GM12873 (cell line): ENCODE measurements at regions not wholly inside any gene's neighbourhood (a gene's known extent, or its start where the extent isn't known, plus 50 kb on each side); places are given as distances from the start of the nearest gene placed in this dataset.

Experiments
- CTCF ChIP-seq: IDR thresholded peaks from 2 replicates; pipeline ENCODE4 v1.5.1; 2012; ENCODE audit warnings: low read depth, mild to moderate bottlenecking, moderate library complexity, low read length, control low read depth; ENCODE audit not compliant: insufficient read depth; ENCODE audit errors: missing control alignments

- TF ChIP-seq CTCF, result no peak
Measured at GRCh38 chr4:59869056-59869455, 1331.1 kb upstream of the ADGRL3 start.

GRCh38 chr4:59869559-59869958, 1330.6 kb upstream of the ADGRL3 start:
- TF ChIP-seq CTCF, result no peak

GRCh38 chr4:59881632-59882031, 1318.5 kb upstream of the ADGRL3 start:
- TF ChIP-seq CTCF, result no peak

GRCh38 chr4:59904331-59904730, 1295.8 kb upstream of the ADGRL3 start:
- no peak for TF ChIP-seq CTCF

GRCh38 chr4:59920416-59920815, 1279.7 kb upstream of the ADGRL3 start:
- TF ChIP-seq CTCF, result no peak

GRCh38 chr4:59925290-59925689, 1274.8 kb upstream of the ADGRL3 start:
- no peak for TF ChIP-seq CTCF

- no peak for TF ChIP-seq CTCF
Measured at GRCh38 chr4:59936566-59936965, 1263.6 kb upstream of the ADGRL3 start.
